IMR-90 (cell line): ENCODE measurements at regions not wholly inside any gene's neighbourhood (a gene's known extent, or its start where the extent isn't known, plus 50 kb on each side); places are given as distances from the start of the nearest gene placed in this dataset.

Experiments used
- ATAC-seq: fragments of 200-7000 bp; cut with Tn5 transposase; 2 replicates; pipeline ENCODE4 v1.9.1; 2020; ENCODE audit warnings: low read depth, mild to moderate bottlenecking, moderate library complexity
- BruUV-seq: library from RNA; stranded (reverse); fragments of 400-500 nt; replicated peaks from 2 replicates; lab custom pipeline; 2021; lab: Mats Ljungman, UMichigan
- CTCF ChIA-PET: fragments of 300-600 bp; formaldehyde crosslinking; extraction: SDS; loops from one replicate; lab custom pipeline; 2021; ENCODE audit warnings: antibody characterized with exemption; lab: Yijun Ruan, JAX
- POLR2A ChIA-PET: fragments of 300-600 bp; sonication (Branson Sonifier 250); formaldehyde crosslinking; loops from one replicate; lab custom pipeline; 2022; ENCODE audit warnings: antibody characterized with exemption; ENCODE audit not compliant: unreplicated experiment; lab: Charles Lee
- DNase-seq: peaks from one replicate; pipeline ENCODE4 v3.0.0; 2013
- H2AFZ ChIP-seq: replicated peaks from 2 replicates; pipeline ENCODE3; 2013; ENCODE audit warnings: low read length, mild to moderate bottlenecking; ENCODE audit not compliant: poor library complexity
- H2AK5ac ChIP-seq: 2 replicates; pipeline ENCODE4 v1.6.1; 2013; ENCODE audit warnings: low read depth, low read length, inconsistent platforms
- H2AK9ac ChIP-seq: replicated peaks from 2 replicates; pipeline ENCODE3; 2013; ENCODE audit warnings: mild to moderate bottlenecking, low read depth, low read length, moderate library complexity; ENCODE audit not compliant: poor library complexity
- H2BK120ac ChIP-seq: 2 replicates; pipeline ENCODE4 v1.6.1; 2013; ENCODE audit warnings: low read depth, low read length, inconsistent platforms
- H2BK15ac ChIP-seq: 3 replicates; pipeline ENCODE4 v1.6.1; 2013; ENCODE audit warnings: low read depth, low read length, inconsistent platforms
- H2BK20ac ChIP-seq: 2 replicates; pipeline ENCODE4 v1.6.1; 2013; ENCODE audit warnings: low read depth, mild to moderate bottlenecking, inconsistent platforms, low read length, moderate library complexity
- H2BK5ac ChIP-seq: 2 replicates; pipeline ENCODE4 v1.6.1; 2013; ENCODE audit warnings: mild to moderate bottlenecking, low read depth, low read length, inconsistent platforms; ENCODE audit not compliant: poor library complexity, severe bottlenecking
- H3K14ac ChIP-seq: replicated peaks from 2 replicates; pipeline ENCODE4 v1.6.1; 2013; ENCODE audit warnings: low read depth, low read length, inconsistent platforms
- H3K18ac ChIP-seq: 2 replicates; pipeline ENCODE4 v1.6.1; 2013; ENCODE audit warnings: low read depth, low read length, control low read depth
- H3K23ac ChIP-seq: 2 replicates; pipeline ENCODE4 v1.6.1; 2013; ENCODE audit warnings: low read depth, low read length, inconsistent platforms
- H3K27ac ChIP-seq: 2 replicates; pipeline ENCODE4 v1.5.1; 2013; ENCODE audit warnings: mild to moderate bottlenecking, control low read depth, low read length; ENCODE audit not compliant: insufficient read depth
- H3K27me3 ChIP-seq: 2 replicates; pipeline ENCODE4 v1.6.1; 2013; ENCODE audit warnings: low read length; ENCODE audit not compliant: control insufficient read depth, insufficient read depth
- H3K36me3 ChIP-seq: 2 replicates; pipeline ENCODE4 v1.6.1; 2013; ENCODE audit warnings: low read length, mixed read lengths; ENCODE audit not compliant: control insufficient read depth, insufficient read depth
- H3K4ac ChIP-seq: 2 replicates; pipeline ENCODE4 v1.6.1; 2013; ENCODE audit warnings: low read depth, low read length, inconsistent platforms
- H3K4me1 ChIP-seq: 2 replicates; pipeline ENCODE4 v1.6.1; 2013; ENCODE audit warnings: low read length, mixed read lengths; ENCODE audit not compliant: control insufficient read depth, insufficient read depth
- H3K4me2 ChIP-seq: 2 replicates; pipeline ENCODE4 v1.6.1; 2013; ENCODE audit warnings: low read depth, mild to moderate bottlenecking, control low read depth, low read length, moderate library complexity
- H3K4me3 ChIP-seq: 2 replicates; pipeline ENCODE4 v1.5.1; 2013; ENCODE audit warnings: low read depth, mild to moderate bottlenecking, control low read depth, low read length, moderate library complexity; ENCODE audit not compliant: insufficient read depth
- H3K56ac ChIP-seq: 2 replicates; pipeline ENCODE4 v1.6.1; 2013; ENCODE audit warnings: low read length, inconsistent platforms; ENCODE audit not compliant: insufficient read depth; ENCODE audit errors: extremely low read depth
- H3K79me1 ChIP-seq, 2 experiments: 2 replicates each; pipeline ENCODE4 v1.6.1; 2013; ENCODE audit warnings: low read length in 2 of 2, inconsistent platforms in 1 of 2, low read depth in 1 of 2
- H3K9ac ChIP-seq: 2 replicates; pipeline ENCODE4 v1.6.1; 2013; ENCODE audit warnings: low read depth, low read length, control low read depth
- H3K9me1 ChIP-seq: 2 replicates; pipeline ENCODE4 v1.6.1; 2013; ENCODE audit warnings: low read length, inconsistent platforms; ENCODE audit not compliant: insufficient read depth
- H3K9me3 ChIP-seq: 2 replicates; pipeline ENCODE4 v1.6.1; 2013; ENCODE audit warnings: low read length; ENCODE audit not compliant: control insufficient read depth, insufficient read depth
- H4K20me1 ChIP-seq: 2 replicates; pipeline ENCODE4 v1.6.1; 2013; ENCODE audit warnings: low read length, inconsistent platforms; ENCODE audit not compliant: insufficient read depth
- H4K5ac ChIP-seq: 2 replicates; pipeline ENCODE4 v1.6.1; 2013; ENCODE audit warnings: mild to moderate bottlenecking, low read depth, low read length, control low read depth
- H4K8ac ChIP-seq, 2 experiments: 2 replicates each; pipeline ENCODE4 v1.6.1; 2013; ENCODE audit warnings: low read depth in 2 of 2, low read length in 2 of 2, control low read depth in 1 of 2, inconsistent platforms in 1 of 2
- H4K91ac ChIP-seq: 2 replicates; pipeline ENCODE4 v1.6.1; 2013; ENCODE audit warnings: low read depth, low read length, inconsistent platforms; ENCODE audit not compliant: insufficient read depth
- BHLHE40 ChIP-seq: fragments of 150-350 bp; IDR thresholded peaks from 2 replicates; pipeline ENCODE4 v1.6.1; 2016; ENCODE audit warnings: mild to moderate bottlenecking, low read depth, low read length
- CEBPB ChIP-seq: IDR thresholded peaks from 2 replicates; pipeline ENCODE4 v1.6.1; 2012; ENCODE audit warnings: low read depth, low read length, improper control_type of control experiment
- CHD1 ChIP-seq: IDR thresholded peaks from 2 replicates; pipeline ENCODE4 v1.6.1; 2012; ENCODE audit warnings: low read depth, low read length, improper control_type of control experiment
- FOS ChIP-seq: fragments of 150-350 bp; IDR thresholded peaks from 2 replicates; pipeline ENCODE4 v1.6.1; 2016; ENCODE audit warnings: low read depth, low read length
- MAFK ChIP-seq: IDR thresholded peaks from 2 replicates; pipeline ENCODE4 v1.6.1; 2012; ENCODE audit warnings: low read depth, low read length, improper control_type of control experiment
- MAZ ChIP-seq: IDR thresholded peaks from 2 replicates; pipeline ENCODE4 v1.6.1; 2012; ENCODE audit warnings: low read depth, mild to moderate bottlenecking, low read length, improper control_type of control experiment, moderate library complexity, borderline replicate concordance
- MXI1 ChIP-seq: IDR thresholded peaks from 2 replicates; pipeline ENCODE4 v1.6.1; 2012; ENCODE audit warnings: low read depth, mild to moderate bottlenecking, low read length, moderate library complexity, borderline replicate concordance
- NFE2L2 ChIP-seq: fragments of 150-350 bp; IDR thresholded peaks from 2 replicates; pipeline ENCODE4 v1.6.1; 2016; ENCODE audit warnings: low read depth, mild to moderate bottlenecking, low read length
- POLR2A ChIP-seq: IDR thresholded peaks from 2 replicates; pipeline ENCODE4 v1.6.1; 2012; ENCODE audit warnings: mild to moderate bottlenecking, low read depth, low read length
- RAD21 ChIP-seq: IDR thresholded peaks from 2 replicates; pipeline ENCODE4 v1.6.1; 2012; ENCODE audit warnings: low read length, improper control_type of control experiment
- RCOR1 ChIP-seq: IDR thresholded peaks from 2 replicates; pipeline ENCODE4 v1.6.1; 2012; ENCODE audit warnings: mild to moderate bottlenecking, low read length, improper control_type of control experiment; ENCODE audit not compliant: insufficient replicate concordance
- RFX5 ChIP-seq: IDR thresholded peaks from 2 replicates; pipeline ENCODE4 v1.8.0; 2012; ENCODE audit warnings: low read depth, mild to moderate bottlenecking, low read length, moderate library complexity
- SMC3 ChIP-seq: fragments of 150-350 bp; IDR thresholded peaks from 2 replicates; pipeline ENCODE4 v1.6.1; 2016; ENCODE audit warnings: low read depth, mild to moderate bottlenecking, antibody characterized with exemption, low read length, moderate library complexity
- WGBS, 2 experiments: methylation state at CpG; one replicate each; pipeline versions ENCODE4 v1.1.5 to v1.1.7; 2013; ENCODE audit warnings: missing lambda C conversion rate in 2 of 2; ENCODE audit not compliant: insufficient read length in 1 of 2; ENCODE audit errors: extremely low coverage in 2 of 2; 5-methylcytosine and 5-hydroxymethylcytosine counted together
- dilution Hi-C: fragments of 300-500 bp; cut with HindIII; formaldehyde crosslinking; loops from one replicate; pipeline ENCODE4 v1.14.3; 2018; ENCODE audit warnings: low sequenced_read_pairs; ENCODE audit not compliant: unreplicated experiment
- in situ Hi-C: fragments of 300-500 bp; cut with MboI; formaldehyde crosslinking; loops from 3 replicates; pipeline ENCODE4 v1.14.3; 2019; ENCODE audit warnings: low sequenced_read_pairs, inconsistent platforms, mixed read lengths
- intact Hi-C: fragments of 100-400 bp; cut with micrococcal nuclease; formaldehyde crosslinking; loops from 2 replicates; pipeline ENCODE4 v1.10.0; 2022
- TF ChIP-seq, protein P1 (sequence below): fragments of 150-350 bp; IDR thresholded peaks from 2 replicates; pipeline ENCODE4 v1.6.1; 2016; ENCODE audit warnings: low read depth, mild to moderate bottlenecking, low read length, moderate library complexity, borderline replicate concordance
- TF ChIP-seq, protein P2 (sequence below): conservative IDR thresholded peaks from 2 replicates; pipeline ENCODE4 v1.5.1; 2012; ENCODE audit warnings: mild to moderate bottlenecking, low read depth, low read length, improper control_type of control experiment
- TF ChIP-seq, protein P3 (sequence below): fragments of 150-350 bp; IDR thresholded peaks from 2 replicates; pipeline ENCODE4 v1.6.1; 2017; ENCODE audit warnings: mild to moderate bottlenecking, antibody characterized with exemption, low read length, low read depth

DNA sequence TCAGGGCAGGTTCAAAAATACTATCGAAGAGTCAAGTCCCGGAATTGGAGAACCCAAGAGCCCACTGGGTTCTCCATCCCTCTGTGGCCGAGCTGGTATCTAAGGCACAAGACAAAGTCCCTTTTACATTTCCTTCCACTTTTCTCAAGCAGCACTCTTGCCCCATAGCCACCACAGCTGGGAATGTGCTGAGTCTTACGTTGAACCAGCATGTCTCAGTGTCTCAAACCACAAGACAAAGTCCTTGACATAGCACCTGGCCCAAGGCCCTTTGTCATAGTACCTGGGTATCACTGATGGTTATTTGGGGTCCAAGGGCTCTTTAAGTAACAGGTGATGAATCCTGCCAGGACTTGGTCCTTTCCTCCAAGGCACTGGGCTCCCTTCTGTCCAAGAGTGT lies 210.2 kb upstream of the IRS4 start:
- H3K23ac ChIP-seq, result no peak overlapping the region
- DNase-seq, result no peak
- H4K20me1 ChIP-seq, result no peaks in the 10 kb centered on the region
- no peak overlapping the region for H4K5ac ChIP-seq
- no peak overlapping the region for H2BK5ac ChIP-seq
- in situ Hi-C loops (no loop called here), dilution Hi-C loops (no loop called here), intact Hi-C loops (no loop called here)
- no peaks in the 10 kb centered on the region for H3K36me3 ChIP-seq
- no peak overlapping the region for H2AK5ac ChIP-seq
- no peak overlapping the region for H2BK120ac ChIP-seq
- H4K91ac ChIP-seq, result no peak overlapping the region
- no peak for ATAC-seq
- TF ChIP-seq FOS (no peak), SMC3 (no peak), CHD1 (no peak), MXI1 (no peak), NFE2L2 (no peak), MAFK (no peak), CEBPB (no peak), RAD21 (no peak), BHLHE40 (no peak), RFX5 (no peak), MAZ (no peak), POLR2A (no peak), RCOR1 (no peak)
- TF ChIP-seq, protein P1, sequence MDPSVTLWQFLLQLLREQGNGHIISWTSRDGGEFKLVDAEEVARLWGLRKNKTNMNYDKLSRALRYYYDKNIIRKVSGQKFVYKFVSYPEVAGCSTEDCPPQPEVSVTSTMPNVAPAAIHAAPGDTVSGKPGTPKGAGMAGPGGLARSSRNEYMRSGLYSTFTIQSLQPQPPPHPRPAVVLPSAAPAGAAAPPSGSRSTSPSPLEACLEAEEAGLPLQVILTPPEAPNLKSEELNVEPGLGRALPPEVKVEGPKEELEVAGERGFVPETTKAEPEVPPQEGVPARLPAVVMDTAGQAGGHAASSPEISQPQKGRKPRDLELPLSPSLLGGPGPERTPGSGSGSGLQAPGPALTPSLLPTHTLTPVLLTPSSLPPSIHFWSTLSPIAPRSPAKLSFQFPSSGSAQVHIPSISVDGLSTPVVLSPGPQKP, result no peak
- TF ChIP-seq, protein P2, sequence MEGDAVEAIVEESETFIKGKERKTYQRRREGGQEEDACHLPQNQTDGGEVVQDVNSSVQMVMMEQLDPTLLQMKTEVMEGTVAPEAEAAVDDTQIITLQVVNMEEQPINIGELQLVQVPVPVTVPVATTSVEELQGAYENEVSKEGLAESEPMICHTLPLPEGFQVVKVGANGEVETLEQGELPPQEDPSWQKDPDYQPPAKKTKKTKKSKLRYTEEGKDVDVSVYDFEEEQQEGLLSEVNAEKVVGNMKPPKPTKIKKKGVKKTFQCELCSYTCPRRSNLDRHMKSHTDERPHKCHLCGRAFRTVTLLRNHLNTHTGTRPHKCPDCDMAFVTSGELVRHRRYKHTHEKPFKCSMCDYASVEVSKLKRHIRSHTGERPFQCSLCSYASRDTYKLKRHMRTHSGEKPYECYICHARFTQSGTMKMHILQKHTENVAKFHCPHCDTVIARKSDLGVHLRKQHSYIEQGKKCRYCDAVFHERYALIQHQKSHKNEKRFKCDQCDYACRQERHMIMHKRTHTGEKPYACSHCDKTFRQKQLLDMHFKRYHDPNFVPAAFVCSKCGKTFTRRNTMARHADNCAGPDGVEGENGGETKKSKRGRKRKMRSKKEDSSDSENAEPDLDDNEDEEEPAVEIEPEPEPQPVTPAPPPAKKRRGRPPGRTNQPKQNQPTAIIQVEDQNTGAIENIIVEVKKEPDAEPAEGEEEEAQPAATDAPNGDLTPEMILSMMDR, result no peak
- TF ChIP-seq, protein P3, sequence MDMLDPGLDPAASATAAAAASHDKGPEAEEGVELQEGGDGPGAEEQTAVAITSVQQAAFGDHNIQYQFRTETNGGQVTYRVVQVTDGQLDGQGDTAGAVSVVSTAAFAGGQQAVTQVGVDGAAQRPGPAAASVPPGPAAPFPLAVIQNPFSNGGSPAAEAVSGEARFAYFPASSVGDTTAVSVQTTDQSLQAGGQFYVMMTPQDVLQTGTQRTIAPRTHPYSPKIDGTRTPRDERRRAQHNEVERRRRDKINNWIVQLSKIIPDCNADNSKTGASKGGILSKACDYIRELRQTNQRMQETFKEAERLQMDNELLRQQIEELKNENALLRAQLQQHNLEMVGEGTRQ, result no peak
- H2AFZ ChIP-seq, result no peak overlapping the region
- no peak overlapping the region for H2BK20ac ChIP-seq
- no peak overlapping the region for H3K4me3 ChIP-seq
- CTCF ChIA-PET, result no interaction called here
- H3K18ac ChIP-seq, result no peak overlapping the region
- H3K4ac ChIP-seq, result no peak overlapping the region
- H3K56ac ChIP-seq, result no peak overlapping the region
- H3K9me1 ChIP-seq, result no peaks in the 10 kb centered on the region
- no peak overlapping the region for H3K9ac ChIP-seq
- H3K4me2 ChIP-seq, result no peak overlapping the region
- no peaks in the 10 kb centered on the region for H3K79me1 ChIP-seq
- H2BK15ac ChIP-seq, result no peak overlapping the region
- no CpG with 5 or more reads among the region's 4 CpGs for WGBS, 2 experiments
- no peak overlapping the region for H3K27ac ChIP-seq
- POLR2A ChIA-PET, result no interaction called here
- no peak overlapping the region for H4K8ac ChIP-seq
- no peaks in the 10 kb centered on the region for H3K4me1 ChIP-seq
- H3K14ac ChIP-seq, result no peak overlapping the region
- no peak overlapping the region for H2AK9ac ChIP-seq
- no peaks in the 10 kb centered on the region for H3K9me3 ChIP-seq
- peaks cover 1% of the 10 kb centered on the region; the same call in 1 of the 2 replicates for H3K27me3 ChIP-seq
- no TSS peak for BruUV-seq
